Ovary (tissue), 7 donors: ENCODE measurements at regions not wholly inside any gene's neighbourhood (a gene's known extent, or its start where the extent isn't known, plus 50 kb on each side); places are given as distances from the start of the nearest gene placed in this dataset.

Source experiments
- DNase-seq, 5 donors: peaks; one replicate each; pipeline ENCODE4 v3.0.0-alpha.2; 2019 to 2020
- H3K27ac ChIP-seq, 2 donors: fragments of 200-600 bp; one replicate each; pipeline versions ENCODE4 v1.5.1 to v1.8.0; 2019 to 2022
- H3K27me3 ChIP-seq: fragments of 200-600 bp; one replicate; pipeline ENCODE4 v1.8.0; 2022
- H3K36me3 ChIP-seq: fragments of 200-600 bp; sonication (generic); one replicate; pipeline ENCODE4 v1.5.1; 2019
- H3K4me1 ChIP-seq: one replicate; pipeline ENCODE4 v1.8.1; 2013; ENCODE audit warnings: mild to moderate bottlenecking, moderate library complexity; ENCODE audit not compliant: insufficient read depth
- H3K4me3 ChIP-seq: fragments of 200-600 bp; sonication (generic); one replicate; pipeline ENCODE4 v1.5.1; 2017
- H3K9me3 ChIP-seq, 2 donors: fragments of 200-600 bp in 1 of 2; sonication (generic) in 1 of 2; one replicate each; pipeline versions ENCODE4 v1.5.1 to v1.8.1; 2013 to 2019; ENCODE audit warnings: mild to moderate bottlenecking in 1 of 2, moderate library complexity in 1 of 2
- CTCF ChIP-seq, 3 donors: fragments of 450-650 bp in 2 of 3; fragments of 200-600 bp in 1 of 3; IDR thresholded peaks; one replicate each; pipeline versions ENCODE4 v1.5.1 to v1.8.0; 2016 to 2022; ENCODE audit warnings: antibody characterized with exemption in 3 of 3, mild to moderate bottlenecking in 1 of 3
- EP300 ChIP-seq: sonication (generic); formaldehyde crosslinking; IDR thresholded peaks from one replicate; pipeline ENCODE4 v1.6.1; 2017; ENCODE audit warnings: antibody characterized with exemption
- POLR2A ChIP-seq: fragments of 450-650 bp; IDR thresholded peaks from one replicate; pipeline ENCODE4 v1.6.1; 2017; ENCODE audit warnings: antibody characterized with exemption, mild to moderate bottlenecking, moderate library complexity
- WGBS, 3 donors: extraction: QIAGEN DNeasy Blood & Tissue Kit in 1 of 3; methylation state at CpG; one replicate each; pipeline versions ENCODE4 v1.1.5 to v1.1.7; 2013 to 2017; 5-methylcytosine and 5-hydroxymethylcytosine counted together
- intact Hi-C, 4 donors: fragments of 100-400 bp; cut with DNase I; formaldehyde crosslinking; loops; one replicate each; pipeline versions ENCODE4 v1.11.0 to v1.15.1; 2022 to 2023
- donor health status: DM: no; HTN: no; CAD: no; lungs with moderate emphysema.
- donor health status: DM: no; HTN: no; CAD: no.
- donor health status: Bipolar disorder and iron deficiency.
- donor health status: DM: no; HTN: no; CAD: no.
- donor health status: DM: yes; HTN: yes; CAD: no.

GRCh38 chr14:43900173-43900655, 606.9 kb downstream of the FSCB start:
- 41 to 55% (median 46%) methylated on average over 2 of the region's 2 CpGs for WGBS, 3 donors
- no peaks in the 10 kb centered on the region for H3K4me1 ChIP-seq
- no peak overlapping the region for H3K27ac ChIP-seq
- DNase-seq: no peak
- TF ChIP-seq POLR2A (no peak), EP300 (no peak), CTCF (IDR thresholded peaks at IDR 0.05) (no peak)
- intact Hi-C loops: no loop called here
- H3K4me3 ChIP-seq: no peak overlapping the region
- H3K36me3 ChIP-seq: no peaks in the 10 kb centered on the region
- H3K9me3 ChIP-seq: no peaks in the 10 kb centered on the region
- no peaks in the 10 kb centered on the region for H3K27me3 ChIP-seq

GRCh38 chr14:43898687-43899086, 608.4 kb downstream of the FSCB start:
- no peaks in the 10 kb centered on the region for H3K27me3 ChIP-seq
- no peaks in the 10 kb centered on the region for H3K36me3 ChIP-seq
- no peaks in the 10 kb centered on the region for H3K4me1 ChIP-seq
- no peak for DNase-seq
- no peak overlapping the region for H3K27ac ChIP-seq
- WGBS, 3 donors: 45 to 57% (median 51%) methylated on average over 2 of the region's 2 CpGs
- H3K9me3 ChIP-seq: no peaks in the 10 kb centered on the region
- no peak overlapping the region for H3K4me3 ChIP-seq
- intact Hi-C loops: no loop called here
- TF ChIP-seq POLR2A: no peak
- no peak for TF ChIP-seq EP300
- no peak for TF ChIP-seq CTCF (IDR thresholded peaks at IDR 0.05)

GRCh38 chr14:43896044-43896443, 611.0 kb downstream of the FSCB start:
- intact Hi-C loops: no loop called here
- no peak for DNase-seq
- no peak overlapping the region for H3K4me3 ChIP-seq
- H3K36me3 ChIP-seq: no peaks in the 10 kb centered on the region
- no peak for TF ChIP-seq EP300
- TF ChIP-seq CTCF (IDR thresholded peaks at IDR 0.05): no peak
- no peak for TF ChIP-seq POLR2A
- H3K27ac ChIP-seq: no peak overlapping the region
- no peaks in the 10 kb centered on the region for H3K27me3 ChIP-seq
- no peaks in the 10 kb centered on the region for H3K9me3 ChIP-seq
- no peaks in the 10 kb centered on the region for H3K4me1 ChIP-seq
- WGBS, 3 donors: 41 to 53% (median 52%) methylated on average over 2 of the region's 2 CpGs

- intact Hi-C loops: no loop called here
- Histone ChIP-seq H3K9me3 (no peaks in the 10 kb centered on the region), H3K36me3 (no peaks in the 10 kb centered on the region), H3K4me1 (no peaks in the 10 kb centered on the region), H3K4me3 (no peak overlapping the region), H3K27ac (no peak overlapping the region), H3K27me3 (no peaks in the 10 kb centered on the region)
- DNase-seq: no peak
- WGBS, 3 donors: 58 to 66% (median 64%) methylated on average over 3 of the region's 3 CpGs
- TF ChIP-seq CTCF (IDR thresholded peaks at IDR 0.05) (no peak), POLR2A (no peak), EP300 (no peak)
These were observed 612.5 kb downstream of the FSCB start for GRCh38 chr14:43894534-43894933.

- intact Hi-C loops: no loop called here
- H3K4me1 ChIP-seq: no peaks in the 10 kb centered on the region
- H3K27me3 ChIP-seq: no peaks in the 10 kb centered on the region
- WGBS, 3 donors: 94 to 95% (median 95%) methylated on average over 2 of the region's 2 CpGs
- no peaks in the 10 kb centered on the region for H3K9me3 ChIP-seq
- no peaks in the 10 kb centered on the region for H3K36me3 ChIP-seq
- no peak overlapping the region for H3K27ac ChIP-seq
- no peak for DNase-seq
- H3K4me3 ChIP-seq: no peak overlapping the region
- no peak for TF ChIP-seq POLR2A
- TF ChIP-seq CTCF (IDR thresholded peaks at IDR 0.05): no peak
- no peak for TF ChIP-seq EP300
These were observed 619.6 kb downstream of the FSCB start for GRCh38 chr14:43887523-43887922.
